Upper lobe of left lung (tissue), 6 donors: ENCODE measurements at regions not wholly inside any gene's neighbourhood (a gene's known extent, or its start where the extent isn't known, plus 50 kb on each side); places are given as distances from the start of the nearest gene placed in this dataset.

Source experiments
- ATAC-seq, 2 donors: fragments of 200-7000 bp; cut with Tn5 transposase; one replicate each; pipeline ENCODE4 v1.9.1; 2022; ENCODE audit warnings: mild to moderate bottlenecking in 2 of 2, moderate library complexity in 2 of 2; ENCODE audit not compliant: low FRiP score in 2 of 2
- DNase-seq, 2 donors: peaks; one replicate each; pipeline ENCODE4 v3.0.0-alpha.2; 2019 to 2020
- H3K27ac ChIP-seq, 4 donors: fragments of 200-600 bp; sonication (generic); one replicate each; pipeline ENCODE4 v1.5.1; 2016 to 2019
- H3K27me3 ChIP-seq, 4 donors: fragments of 200-600 bp; sonication (generic); one replicate each; pipeline ENCODE4 v1.5.1; 2017 to 2019
- H3K36me3 ChIP-seq, 4 donors: fragments of 200-600 bp; sonication (generic); one replicate each; pipeline ENCODE4 v1.5.1; 2016 to 2019
- H3K4me1 ChIP-seq, 4 donors: fragments of 200-600 bp; sonication (generic); one replicate each; pipeline ENCODE4 v1.5.1; 2018 to 2019
- H3K4me3 ChIP-seq, 4 donors: fragments of 200-600 bp; sonication (generic); one replicate each; pipeline ENCODE4 v1.5.1; 2017 to 2019; ENCODE audit warnings: mild to moderate bottlenecking in 2 of 4, moderate library complexity in 1 of 4
- H3K9me3 ChIP-seq, 4 donors: fragments of 200-600 bp; sonication (generic); one replicate each; pipeline ENCODE4 v1.5.1; 2018 to 2019
- CTCF ChIP-seq, 6 experiments: fragments of 450-650 bp in 4 of 6; fragments of 200-600 bp in 2 of 6; sonication (generic) in 2 of 6; IDR thresholded peaks; one replicate each; pipeline ENCODE4 v1.5.1; 2016 to 2019; ENCODE audit warnings: antibody characterized with exemption in 6 of 6
- EP300 ChIP-seq, 4 donors: sonication (generic); formaldehyde crosslinking; IDR thresholded peaks; one replicate each; pipeline ENCODE4 v1.5.1; 2017; ENCODE audit warnings: antibody characterized with exemption in 4 of 4, control low read depth in 2 of 4
- POLR2A ChIP-seq, 4 donors: fragments of 450-650 bp; IDR thresholded peaks; one replicate each; pipeline ENCODE4 v1.5.1; 2016 to 2017; ENCODE audit warnings: antibody characterized with exemption in 4 of 4, mild to moderate bottlenecking in 2 of 4
- POLR2AphosphoS5 ChIP-seq, 2 donors: sonication (generic); formaldehyde crosslinking; IDR thresholded peaks; one replicate each; pipeline ENCODE4 v1.5.1; 2017; ENCODE audit warnings: antibody characterized with exemption in 2 of 2
- WGBS, 2 donors: methylation state at CpG; one replicate each; pipeline ENCODE4 v1.1.5; 2017 to 2018; 5-methylcytosine and 5-hydroxymethylcytosine counted together
- donor health status: DM: no; HTN: no; CAD: no; lungs with moderate emphysema.
- donor health status: DM: no; HTN: yes; CAD: no; lungs with severe emphysema.

- ATAC-seq (no peak), DNase-seq (no peak)
- Histone ChIP-seq H3K27me3 (no peaks in the 10 kb centered on the region), H3K4me3 (no peak overlapping the region), H3K27ac (no peak overlapping the region), H3K36me3 (no peaks in the 10 kb centered on the region), H3K4me1 (no peaks in the 10 kb centered on the region), H3K9me3 (peaks cover 0 to 3% (median 0%) of the 10 kb centered on the region in 4 donors)
- 89 to 90% methylated on average over 10 of the region's 10 CpGs for WGBS, 2 donors
- TF ChIP-seq POLR2A (IDR thresholded peaks at IDR 0.05) = no peak
- no peak for TF ChIP-seq POLR2AphosphoS5 (IDR thresholded peaks at IDR 0.05)
- TF ChIP-seq EP300 (IDR thresholded peaks at IDR 0.05) = no peak
- TF ChIP-seq CTCF (IDR thresholded peaks at IDR 0.05) = no peak
Observed at GRCh38 chr14:51498411-51499227, 153.1 kb upstream of the FRMD6 start.

GRCh38 chr14:51500776-51501175, 150.9 kb upstream of the FRMD6 start:
- H3K4me1 ChIP-seq = no peaks in the 10 kb centered on the region
- no peak overlapping the region for H3K27ac ChIP-seq
- no peak overlapping the region for H3K4me3 ChIP-seq
- WGBS, 2 donors = 68 to 70% methylated on average over 1 of the region's 1 CpG
- H3K36me3 ChIP-seq = no peaks in the 10 kb centered on the region
- TF ChIP-seq EP300 (IDR thresholded peaks at IDR 0.05) (no peak), CTCF (IDR thresholded peaks at IDR 0.05) (no peak)
- DNase-seq = no peak
- no peak for ATAC-seq
- no peaks in the 10 kb centered on the region for H3K27me3 ChIP-seq
- H3K9me3 ChIP-seq = peaks cover 0 to 3% (median 0%) of the 10 kb centered on the region in 4 donors

GRCh38 chr14:51501746-51502145, 150.0 kb upstream of the FRMD6 start:
- ATAC-seq (no peak), DNase-seq (no peak)
- H3K4me3 ChIP-seq = no peak overlapping the region
- peaks cover 0 to 3% (median 0%) of the 10 kb centered on the region in 4 donors for H3K9me3 ChIP-seq
- no peak overlapping the region for H3K27ac ChIP-seq
- H3K4me1 ChIP-seq = no peaks in the 10 kb centered on the region
- H3K36me3 ChIP-seq = no peaks in the 10 kb centered on the region
- H3K27me3 ChIP-seq = no peaks in the 10 kb centered on the region
- TF ChIP-seq EP300 (IDR thresholded peaks at IDR 0.05) (no peak), POLR2A (IDR thresholded peaks at IDR 0.05) (no peak), CTCF (IDR thresholded peaks at IDR 0.05) (no peak), POLR2AphosphoS5 (IDR thresholded peaks at IDR 0.05) (no peak)

- Histone ChIP-seq H3K4me3 (no peak overlapping the region), H3K9me3 (no peaks in the 10 kb centered on the region), H3K27ac (no peak overlapping the region), H3K27me3 (no peaks in the 10 kb centered on the region), H3K4me1 (peaks cover 0 to 5% (median 0%) of the 10 kb centered on the region in 4 donors), H3K36me3 (no peaks in the 10 kb centered on the region)
- 83 to 100% methylated on average over 1 of the region's 1 CpG for WGBS, 2 donors
- DNase-seq (no peak), ATAC-seq (no peak)
- TF ChIP-seq CTCF (IDR thresholded peaks at IDR 0.05) = no peak
- TF ChIP-seq POLR2A (IDR thresholded peaks at IDR 0.05) = no peak
Observed at GRCh38 chr14:51504669-51505068, 147.0 kb upstream of the FRMD6 start.

GRCh38 chr14:51507511-51507905, 144.2 kb upstream of the FRMD6 start:
- ATAC-seq (no peak), DNase-seq (no peak)
- WGBS, 2 donors = 63 to 74% methylated on average over 2 of the region's 2 CpGs
- Histone ChIP-seq H3K27ac (peak overlapping the region in 2 of 4 donors; percentile 27 to 55), H3K36me3 (no peaks in the 10 kb centered on the region), H3K9me3 (no peaks in the 10 kb centered on the region), H3K27me3 (no peaks in the 10 kb centered on the region), H3K4me1 (peaks cover 0 to 5% (median 0%) of the 10 kb centered on the region in 4 donors), H3K4me3 (no peak overlapping the region)
- TF ChIP-seq EP300 (IDR thresholded peaks at IDR 0.05) (no peak), POLR2AphosphoS5 (IDR thresholded peaks at IDR 0.05) (no peak), CTCF (IDR thresholded peaks at IDR 0.05) (no peak), POLR2A (IDR thresholded peaks at IDR 0.05) (no peak)
